NCI-H1105 (cell line): ENCODE measurements at regions not wholly inside any gene's neighbourhood (a gene's known extent, or its start where the extent isn't known, plus 50 kb on each side); places are given as distances from the start of the nearest gene placed in this dataset.

ENCODE experiments used
- DNase-seq: peaks from one replicate; lab custom pipeline; 2025; lab: John Stamatoyannopoulos, UW

- no peak for DNase-seq
These were observed 60.9 kb upstream of the CCBE1 start for GRCh38 chr18:59758106-59758505.

- no peak for DNase-seq
These were observed 55.4 kb upstream of the CCBE1 start for GRCh38 chr18:59752666-59753065.

GRCh38 chr18:59751186-59751585 is 54.0 kb upstream of the CCBE1 start:
- no peak for DNase-seq

GRCh38 chr18:59748628-59749360 is 51.6 kb upstream of the CCBE1 start:
- DNase-seq = no peak
